SK-N-SH treated with all-trans-retinoic acid at 6 μM for 48 hours (cell line): ENCODE measurements at regions not wholly inside any gene's neighbourhood (a gene's known extent, or its start where the extent isn't known, plus 50 kb on each side); places are given as distances from the start of the nearest gene placed in this dataset.

Source experiments
- ATAC-seq: fragments of 200-7000 bp; cut with Tn5 transposase; 3 replicates; pipeline ENCODE4 v1.9.1; 2020; ENCODE audit warnings: mild to moderate bottlenecking, moderate library complexity
- ARNTL ChIP-seq: fragments of 450-650 bp; formaldehyde crosslinking; IDR thresholded peaks from 2 replicates; pipeline ENCODE4 v1.5.0; 2020; ENCODE audit warnings: low read depth, mild to moderate bottlenecking, moderate library complexity, borderline replicate concordance
- BACH2 ChIP-seq: fragments of 250-450 bp; sonication (Bioruptor Pico); IDR thresholded peaks from 2 replicates; pipeline ENCODE4 v1.9.0; 2021; ENCODE audit warnings: mild to moderate bottlenecking, borderline replicate concordance
- CSDC2 ChIP-seq: fragments of 250-450 bp; sonication (Bioruptor Pico); IDR thresholded peaks from 2 replicates; pipeline ENCODE4 v1.5.0; 2020; ENCODE audit warnings: mild to moderate bottlenecking, moderate library complexity
- ESRRG ChIP-seq: fragments of 250-450 bp; sonication (Bioruptor Pico); IDR thresholded peaks from 2 replicates; pipeline ENCODE4 v1.6.1; 2021; ENCODE audit warnings: mild to moderate bottlenecking
- ISL1 ChIP-seq: fragments of 250-450 bp; sonication (Bioruptor Pico); IDR thresholded peaks from 2 replicates; pipeline ENCODE4 v2.1.2; 2022; ENCODE audit warnings: mild to moderate bottlenecking, moderate library complexity
- OSR1 ChIP-seq: fragments of 250-450 bp; sonication (Bioruptor Pico); IDR thresholded peaks from 2 replicates; pipeline ENCODE4 v1.8.0; 2022; ENCODE audit warnings: moderate library complexity, mild to moderate bottlenecking, inconsistent platforms
- PPARA ChIP-seq: fragments of 250-450 bp; sonication (Bioruptor Pico); IDR thresholded peaks from 2 replicates; pipeline ENCODE4 v1.5.0; 2020; ENCODE audit warnings: mild to moderate bottlenecking, borderline replicate concordance
- RARB ChIP-seq: fragments of 250-450 bp; sonication (Bioruptor Pico); IDR thresholded peaks from 2 replicates; pipeline ENCODE4 v1.8.0; 2021; ENCODE audit warnings: mild to moderate bottlenecking, moderate library complexity
- SNAI2 ChIP-seq: fragments of 250-450 bp; sonication (Bioruptor Pico); IDR thresholded peaks from 2 replicates; pipeline ENCODE4 v1.5.0; 2020; ENCODE audit warnings: mild to moderate bottlenecking, moderate library complexity
- TOX ChIP-seq: fragments of 250-450 bp; sonication (Bioruptor Pico); IDR thresholded peaks from 2 replicates; pipeline ENCODE4 v1.8.0; 2021; ENCODE audit warnings: mild to moderate bottlenecking, moderate library complexity, borderline replicate concordance
- ZC3H10 ChIP-seq: fragments of 250-450 bp; sonication (Bioruptor Pico); IDR thresholded peaks from 2 replicates; pipeline ENCODE4 v1.5.1; 2021; ENCODE audit warnings: mild to moderate bottlenecking, moderate library complexity
- ZFP3 ChIP-seq: fragments of 250-450 bp; sonication (Bioruptor Pico); IDR thresholded peaks from 2 replicates; pipeline ENCODE4 v1.5.0; 2020; ENCODE audit warnings: mild to moderate bottlenecking, moderate library complexity
- ZFP30 ChIP-seq: fragments of 450-650 bp; formaldehyde crosslinking; IDR thresholded peaks from 2 replicates; pipeline ENCODE4 v1.5.0; 2022; ENCODE audit warnings: mild to moderate bottlenecking, moderate library complexity
- ZNF565 ChIP-seq: fragments of 450-650 bp; formaldehyde crosslinking; conservative IDR thresholded peaks from 2 replicates; pipeline ENCODE4 v1.5.0; 2020; ENCODE audit warnings: low read depth, mild to moderate bottlenecking, moderate library complexity
- TF ChIP-seq, protein P1 (sequence below): fragments of 250-450 bp; sonication (Bioruptor Pico); IDR thresholded peaks from 2 replicates; pipeline ENCODE4 v1.5.1; 2021; ENCODE audit warnings: mild to moderate bottlenecking, moderate library complexity
- TF ChIP-seq, protein P2 (sequence below): fragments of 250-450 bp; sonication (Bioruptor Pico); IDR thresholded peaks from 2 replicates; pipeline ENCODE4 v1.5.0; 2020; ENCODE audit warnings: mild to moderate bottlenecking, moderate library complexity
- TF ChIP-seq, protein P3 (sequence below): fragments of 250-450 bp; sonication (Bioruptor Pico); IDR thresholded peaks from 2 replicates; pipeline ENCODE4 v1.8.0; 2021; ENCODE audit warnings: low read depth, mild to moderate bottlenecking, moderate library complexity, borderline replicate concordance
- TF ChIP-seq, protein P4 (sequence below): fragments of 250-450 bp; sonication (Bioruptor Pico); IDR thresholded peaks from 2 replicates; pipeline ENCODE4 v1.5.1; 2020; ENCODE audit warnings: low read depth, mild to moderate bottlenecking, moderate library complexity

DNA sequence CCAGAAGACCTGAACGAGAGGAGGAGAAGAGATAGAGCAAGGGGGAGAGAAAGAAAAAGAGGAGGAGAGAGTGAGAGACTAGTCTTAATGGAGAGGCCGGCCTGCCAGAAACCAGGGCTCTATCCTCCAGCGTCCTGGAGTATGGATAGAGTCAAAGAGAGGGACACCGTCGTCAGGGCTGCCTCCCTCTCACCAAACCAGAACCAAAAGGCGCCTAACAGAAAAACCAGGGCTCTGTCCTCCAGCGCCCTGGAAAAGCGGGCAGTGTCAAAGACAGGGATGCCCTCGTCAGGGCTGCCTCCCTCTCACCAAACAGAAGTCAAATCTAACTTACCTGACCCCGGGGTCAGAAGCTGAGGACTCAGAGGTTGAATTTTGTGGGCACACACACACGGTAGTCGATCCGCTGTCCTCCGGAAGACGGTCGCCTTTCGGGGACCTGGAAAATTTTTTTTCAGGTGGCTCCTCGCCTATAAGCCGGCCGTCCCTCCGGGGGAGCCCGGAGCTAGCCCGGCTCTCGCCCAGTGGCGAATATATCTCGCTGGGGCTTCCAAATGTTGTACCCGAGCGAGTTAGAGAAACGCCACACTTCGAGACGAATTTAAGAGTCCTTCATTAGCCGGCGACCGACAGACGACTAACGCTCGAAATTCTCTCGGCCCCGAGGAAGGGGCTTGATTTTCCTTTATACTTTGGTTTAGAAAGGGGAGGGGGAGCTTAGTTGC, 148.2 kb downstream of the TRIM27 start:
- TF ChIP-seq OSR1 (no peak), SNAI2 (CRISPR knock-in tag) (no peak), TOX (CRISPR knock-in tag) (no peak), CSDC2 (CRISPR knock-in tag) (no peak), ZNF565 (CRISPR knock-in tag) (no peak), ARNTL (CRISPR knock-in tag) (no peak), ZFP30 (CRISPR knock-in tag) (no peak)
- TF ChIP-seq, protein P1, sequence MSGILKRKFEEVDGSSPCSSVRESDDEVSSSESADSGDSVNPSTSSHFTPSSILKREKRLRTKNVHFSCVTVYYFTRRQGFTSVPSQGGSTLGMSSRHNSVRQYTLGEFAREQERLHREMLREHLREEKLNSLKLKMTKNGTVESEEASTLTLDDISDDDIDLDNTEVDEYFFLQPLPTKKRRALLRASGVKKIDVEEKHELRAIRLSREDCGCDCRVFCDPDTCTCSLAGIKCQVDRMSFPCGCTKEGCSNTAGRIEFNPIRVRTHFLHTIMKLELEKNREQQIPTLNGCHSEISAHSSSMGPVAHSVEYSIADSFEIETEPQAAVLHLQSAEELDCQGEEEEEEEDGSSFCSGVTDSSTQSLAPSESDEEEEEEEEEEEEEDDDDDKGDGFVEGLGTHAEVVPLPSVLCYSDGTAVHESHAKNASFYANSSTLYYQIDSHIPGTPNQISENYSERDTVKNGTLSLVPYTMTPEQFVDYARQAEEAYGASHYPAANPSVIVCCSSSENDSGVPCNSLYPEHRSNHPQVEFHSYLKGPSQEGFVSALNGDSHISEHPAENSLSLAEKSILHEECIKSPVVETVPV = no peak
- TF ChIP-seq, protein P2, sequence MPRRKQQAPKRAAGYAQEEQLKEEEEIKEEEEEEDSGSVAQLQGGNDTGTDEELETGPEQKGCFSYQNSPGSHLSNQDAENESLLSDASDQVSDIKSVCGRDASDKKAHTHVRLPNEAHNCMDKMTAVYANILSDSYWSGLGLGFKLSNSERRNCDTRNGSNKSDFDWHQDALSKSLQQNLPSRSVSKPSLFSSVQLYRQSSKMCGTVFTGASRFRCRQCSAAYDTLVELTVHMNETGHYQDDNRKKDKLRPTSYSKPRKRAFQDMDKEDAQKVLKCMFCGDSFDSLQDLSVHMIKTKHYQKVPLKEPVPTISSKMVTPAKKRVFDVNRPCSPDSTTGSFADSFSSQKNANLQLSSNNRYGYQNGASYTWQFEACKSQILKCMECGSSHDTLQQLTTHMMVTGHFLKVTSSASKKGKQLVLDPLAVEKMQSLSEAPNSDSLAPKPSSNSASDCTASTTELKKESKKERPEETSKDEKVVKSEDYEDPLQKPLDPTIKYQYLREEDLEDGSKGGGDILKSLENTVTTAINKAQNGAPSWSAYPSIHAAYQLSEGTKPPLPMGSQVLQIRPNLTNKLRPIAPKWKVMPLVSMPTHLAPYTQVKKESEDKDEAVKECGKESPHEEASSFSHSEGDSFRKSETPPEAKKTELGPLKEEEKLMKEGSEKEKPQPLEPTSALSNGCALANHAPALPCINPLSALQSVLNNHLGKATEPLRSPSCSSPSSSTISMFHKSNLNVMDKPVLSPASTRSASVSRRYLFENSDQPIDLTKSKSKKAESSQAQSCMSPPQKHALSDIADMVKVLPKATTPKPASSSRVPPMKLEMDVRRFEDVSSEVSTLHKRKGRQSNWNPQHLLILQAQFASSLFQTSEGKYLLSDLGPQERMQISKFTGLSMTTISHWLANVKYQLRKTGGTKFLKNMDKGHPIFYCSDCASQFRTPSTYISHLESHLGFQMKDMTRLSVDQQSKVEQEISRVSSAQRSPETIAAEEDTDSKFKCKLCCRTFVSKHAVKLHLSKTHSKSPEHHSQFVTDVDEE = no peak
- TF ChIP-seq, protein P3, sequence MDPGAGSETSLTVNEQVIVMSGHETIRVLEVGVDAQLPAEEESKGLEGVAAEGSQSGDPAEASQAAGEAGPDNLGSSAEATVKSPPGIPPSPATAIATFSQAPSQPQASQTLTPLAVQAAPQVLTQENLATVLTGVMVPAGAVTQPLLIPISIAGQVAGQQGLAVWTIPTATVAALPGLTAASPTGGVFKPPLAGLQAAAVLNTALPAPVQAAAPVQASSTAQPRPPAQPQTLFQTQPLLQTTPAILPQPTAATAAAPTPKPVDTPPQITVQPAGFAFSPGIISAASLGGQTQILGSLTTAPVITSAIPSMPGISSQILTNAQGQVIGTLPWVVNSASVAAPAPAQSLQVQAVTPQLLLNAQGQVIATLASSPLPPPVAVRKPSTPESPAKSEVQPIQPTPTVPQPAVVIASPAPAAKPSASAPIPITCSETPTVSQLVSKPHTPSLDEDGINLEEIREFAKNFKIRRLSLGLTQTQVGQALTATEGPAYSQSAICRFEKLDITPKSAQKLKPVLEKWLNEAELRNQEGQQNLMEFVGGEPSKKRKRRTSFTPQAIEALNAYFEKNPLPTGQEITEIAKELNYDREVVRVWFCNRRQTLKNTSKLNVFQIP (CRISPR knock-in tag) = no peak
- TF ChIP-seq, all 23 proteins: peak for 0
- ATAC-seq = no peak

DNA sequence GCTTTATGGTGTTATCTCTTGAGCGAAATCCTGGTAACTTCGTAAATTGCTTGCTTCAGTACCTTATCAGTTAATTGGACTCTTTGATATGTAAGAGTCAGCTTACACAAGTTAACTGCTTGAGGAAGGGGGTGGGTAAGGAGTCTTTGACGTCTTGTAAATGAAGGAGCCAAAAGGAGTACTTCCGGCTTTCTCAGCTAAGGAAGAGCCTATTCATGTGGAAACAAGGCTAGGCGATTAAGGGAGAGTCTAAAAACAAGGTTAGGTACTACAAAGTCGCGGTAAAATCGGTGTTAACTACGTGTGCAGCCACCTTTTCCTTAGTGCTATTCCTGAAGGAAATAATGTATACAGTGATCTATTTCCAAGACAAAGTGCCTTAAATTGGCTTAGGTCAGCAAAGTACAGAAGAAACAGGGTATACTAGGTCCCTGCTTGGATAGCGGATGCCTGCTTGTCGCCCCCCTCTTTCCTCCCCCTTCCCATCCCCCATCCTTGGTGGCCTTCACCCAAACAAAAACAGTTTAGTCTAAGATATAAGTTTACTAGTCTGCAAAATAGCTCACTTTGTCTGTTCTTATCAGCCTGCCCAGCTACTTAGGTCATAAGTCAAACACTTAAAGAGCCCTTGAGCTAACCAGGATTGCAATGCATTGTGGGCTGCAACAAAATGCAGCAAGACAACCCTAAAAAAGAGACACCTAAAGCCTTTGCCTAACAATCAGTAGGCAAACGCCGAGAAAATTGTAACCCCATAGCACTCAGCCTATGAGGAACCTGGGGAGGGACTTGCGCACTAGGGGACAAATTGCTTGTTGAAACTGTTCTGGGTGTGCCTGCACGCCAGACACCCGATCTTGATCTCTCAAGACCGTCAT, 147.3 kb downstream of the TRIM27 start:
- ATAC-seq = no peak
- TF ChIP-seq PPARA (CRISPR knock-in tag) = no peak
- no peak for TF ChIP-seq ZC3H10 (CRISPR knock-in tag)
- TF ChIP-seq ESRRG (CRISPR knock-in tag) = no peak
- TF ChIP-seq, all 23 proteins: peak for 0

DNA sequence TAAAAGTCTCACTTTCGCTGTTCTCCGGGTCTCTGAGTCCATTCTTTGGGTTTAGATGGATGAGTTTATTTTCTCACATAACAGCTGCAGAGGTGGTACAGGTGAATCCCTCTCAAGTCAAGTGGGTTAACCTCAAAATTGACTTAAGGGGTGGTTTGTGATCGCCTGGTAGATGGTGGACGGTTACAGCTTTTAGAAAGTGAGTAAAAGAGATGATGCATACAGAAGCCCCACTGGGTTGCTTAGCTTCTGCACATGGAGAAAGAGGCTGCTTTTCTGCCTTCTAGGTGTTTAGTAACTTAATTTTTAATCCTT, 146.7 kb downstream of the TRIM27 start:
- no peak for TF ChIP-seq ISL1
- no peak for TF ChIP-seq ESRRG (CRISPR knock-in tag)
- TF ChIP-seq CSDC2 (CRISPR knock-in tag) = no peak
- TF ChIP-seq PPARA (CRISPR knock-in tag) = no peak
- no peak for TF ChIP-seq BACH2
- no peak for TF ChIP-seq ARNTL (CRISPR knock-in tag)
- TF ChIP-seq, protein P3 (CRISPR knock-in tag) = no peak
- no peak for TF ChIP-seq RARB (CRISPR knock-in tag)
- no peak for TF ChIP-seq ZFP3
- TF ChIP-seq, protein P4, sequence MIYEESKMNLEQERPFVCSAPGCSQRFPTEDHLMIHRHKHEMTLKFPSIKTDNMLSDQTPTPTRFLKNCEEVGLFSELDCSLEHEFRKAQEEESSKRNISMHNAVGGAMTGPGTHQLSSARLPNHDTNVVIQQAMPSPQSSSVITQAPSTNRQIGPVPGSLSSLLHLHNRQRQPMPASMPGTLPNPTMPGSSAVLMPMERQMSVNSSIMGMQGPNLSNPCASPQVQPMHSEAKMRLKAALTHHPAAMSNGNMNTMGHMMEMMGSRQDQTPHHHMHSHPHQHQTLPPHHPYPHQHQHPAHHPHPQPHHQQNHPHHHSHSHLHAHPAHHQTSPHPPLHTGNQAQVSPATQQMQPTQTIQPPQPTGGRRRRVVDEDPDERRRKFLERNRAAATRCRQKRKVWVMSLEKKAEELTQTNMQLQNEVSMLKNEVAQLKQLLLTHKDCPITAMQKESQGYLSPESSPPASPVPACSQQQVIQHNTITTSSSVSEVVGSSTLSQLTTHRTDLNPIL = no peak
- TF ChIP-seq, all 23 proteins: peak for 0
- ATAC-seq = no peak
